Ectodermal cell (in vitro differentiated cells): ENCODE measurements at regions not wholly inside any gene's neighbourhood (a gene's known extent, or its start where the extent isn't known, plus 50 kb on each side); places are given as distances from the start of the nearest gene placed in this dataset.

Source experiments
- H3K27ac ChIP-seq: 2 replicates; pipeline ENCODE4 v1.7.0; 2013; ENCODE audit warnings: mild to moderate bottlenecking, low read depth, low read length; ENCODE audit not compliant: insufficient read depth, poor library complexity, severe bottlenecking
- H3K27me3 ChIP-seq: 2 replicates; pipeline ENCODE4 v1.7.0; 2013; ENCODE audit warnings: mild to moderate bottlenecking, low read length; ENCODE audit not compliant: insufficient read depth, control insufficient read depth, poor library complexity, severe bottlenecking
- H3K36me3 ChIP-seq: one replicate; pipeline ENCODE4 v1.7.0; 2013; ENCODE audit warnings: low read length; ENCODE audit not compliant: control insufficient read depth, insufficient read depth
- H3K4me1 ChIP-seq: one replicate; pipeline ENCODE4 v1.7.0; 2013; ENCODE audit warnings: low read length; ENCODE audit not compliant: control insufficient read depth, insufficient read depth
- H3K4me3 ChIP-seq: 2 replicates; pipeline ENCODE4 v1.7.0; 2013; ENCODE audit warnings: low read depth, low read length, control low read depth; ENCODE audit not compliant: insufficient read depth
- H3K9me3 ChIP-seq: 2 replicates; pipeline ENCODE4 v1.7.0; 2013; ENCODE audit warnings: mild to moderate bottlenecking, low read length, moderate library complexity; ENCODE audit not compliant: control insufficient read depth
- WGBS, 2 experiments: methylation state at CpG; one replicate each; pipeline ENCODE4 v1.1.7; 2013; ENCODE audit warnings: missing lambda C conversion rate in 2 of 2; 5-methylcytosine and 5-hydroxymethylcytosine counted together

DNA sequence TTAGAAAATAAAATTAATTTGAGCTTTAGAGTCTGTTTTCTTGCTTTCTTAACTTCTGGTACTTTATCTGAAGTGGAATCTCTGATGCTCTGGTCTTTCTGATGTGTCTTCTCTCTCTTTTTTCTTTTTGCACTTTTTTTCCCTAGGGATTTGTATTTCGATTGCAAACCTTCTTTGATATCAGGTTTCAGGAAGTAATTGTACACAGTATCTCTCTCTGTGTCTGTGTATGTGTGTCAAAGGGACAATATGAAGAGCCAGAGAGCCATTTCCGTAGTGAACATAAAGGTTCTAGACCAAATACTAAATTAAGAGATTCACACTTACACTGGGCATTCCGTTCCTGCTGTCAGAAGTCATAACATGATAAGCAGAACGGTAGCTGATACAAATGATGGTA is 325.0 kb downstream of the PCDH7 start:
- WGBS, 2 experiments: 89 to 95% methylated on average over 4 of the region's 4 CpGs
- H3K27me3 ChIP-seq: no peaks in the 10 kb centered on the region
- H3K4me1 ChIP-seq: peaks cover 10% of the 10 kb centered on the region
- H3K4me3 ChIP-seq: no peak overlapping the region
- no peaks in the 10 kb centered on the region for H3K9me3 ChIP-seq
- H3K27ac ChIP-seq: no peak overlapping the region
- H3K36me3 ChIP-seq: no peaks in the 10 kb centered on the region

DNA sequence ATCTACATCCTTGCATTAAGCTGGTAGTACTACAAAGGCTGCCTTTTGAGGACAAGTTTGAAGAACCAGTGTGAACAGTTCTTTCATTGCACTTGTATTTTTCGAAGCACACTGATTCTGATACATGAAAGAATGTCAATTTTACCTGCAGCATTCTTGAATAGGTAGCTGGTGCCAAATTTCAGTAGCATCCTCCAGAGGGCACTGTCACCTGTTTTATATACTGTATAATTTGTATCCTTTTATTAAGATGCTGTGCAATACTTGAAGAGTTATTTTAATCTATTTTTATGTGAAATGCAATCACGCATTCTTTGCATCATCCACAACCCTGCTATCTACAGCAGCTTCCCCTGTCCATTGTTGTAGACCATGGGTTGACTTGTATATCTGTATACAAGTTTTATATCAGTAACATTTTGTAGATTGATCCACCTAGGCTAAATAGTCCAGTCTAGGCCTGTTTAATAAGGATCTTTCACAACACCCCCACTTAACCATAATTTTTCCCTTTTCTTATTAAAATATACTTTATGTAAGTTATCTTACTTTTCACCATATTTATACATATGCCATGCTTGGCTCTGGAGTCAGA is 325.7 kb downstream of the PCDH7 start:
- peaks cover 9% of the 10 kb centered on the region for H3K4me1 ChIP-seq
- 84 to 88% methylated on average over 1 of the region's 2 CpGs for WGBS, 2 experiments
- H3K27ac ChIP-seq: no peak overlapping the region
- H3K9me3 ChIP-seq: no peaks in the 10 kb centered on the region
- no peaks in the 10 kb centered on the region for H3K27me3 ChIP-seq
- H3K36me3 ChIP-seq: no peaks in the 10 kb centered on the region
- H3K4me3 ChIP-seq: no peak overlapping the region

DNA sequence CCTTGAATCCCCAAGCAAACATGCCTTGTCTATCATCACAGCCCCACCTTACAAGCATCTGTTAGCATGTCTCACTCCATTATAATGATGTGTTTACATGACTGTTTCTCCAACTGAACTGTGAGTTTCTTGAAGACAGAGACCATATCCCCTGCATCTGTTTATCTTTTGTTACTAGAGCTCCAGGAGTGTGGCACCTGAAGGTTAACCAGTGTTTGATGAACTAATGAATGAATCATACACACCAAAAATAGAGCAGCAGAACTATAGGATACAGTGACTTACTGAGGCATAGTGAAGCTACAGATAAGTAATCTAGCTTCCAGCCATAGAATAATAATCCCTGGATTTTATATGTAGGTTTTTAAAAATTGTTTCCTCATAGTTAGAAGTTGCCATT is 331.0 kb downstream of the PCDH7 start:
- Histone ChIP-seq H3K27ac (no peak overlapping the region), H3K4me1 (no peaks in the 10 kb centered on the region), H3K36me3 (no peaks in the 10 kb centered on the region), H3K4me3 (no peak overlapping the region), H3K27me3 (no peaks in the 10 kb centered on the region), H3K9me3 (no peaks in the 10 kb centered on the region)

DNA sequence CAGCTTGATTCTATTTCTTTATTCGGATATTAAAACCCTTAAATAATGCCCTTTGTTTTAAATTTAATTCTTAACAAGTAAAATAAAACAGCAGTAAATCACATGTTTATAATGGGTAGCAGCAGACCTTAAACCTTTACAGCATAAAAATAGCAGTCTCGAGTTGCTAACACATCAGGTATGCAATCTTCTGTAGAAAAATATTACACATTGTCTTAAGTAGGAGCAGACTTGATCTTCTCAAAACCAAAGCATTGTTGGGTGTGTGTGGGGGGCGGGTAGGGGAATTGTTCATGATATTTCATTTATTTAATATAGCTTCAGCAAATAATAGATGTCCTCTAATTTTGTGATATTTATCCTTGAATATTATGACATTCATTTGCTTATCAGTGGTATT is 331.4 kb downstream of the PCDH7 start:
- no peaks in the 10 kb centered on the region for H3K36me3 ChIP-seq
- no peak overlapping the region for H3K27ac ChIP-seq
- 80 to 100% methylated on average over 1 of the region's 3 CpGs for WGBS, 2 experiments
- no peak overlapping the region for H3K4me3 ChIP-seq
- H3K4me1 ChIP-seq: no peaks in the 10 kb centered on the region
- H3K27me3 ChIP-seq: no peaks in the 10 kb centered on the region
- H3K9me3 ChIP-seq: no peaks in the 10 kb centered on the region

DNA sequence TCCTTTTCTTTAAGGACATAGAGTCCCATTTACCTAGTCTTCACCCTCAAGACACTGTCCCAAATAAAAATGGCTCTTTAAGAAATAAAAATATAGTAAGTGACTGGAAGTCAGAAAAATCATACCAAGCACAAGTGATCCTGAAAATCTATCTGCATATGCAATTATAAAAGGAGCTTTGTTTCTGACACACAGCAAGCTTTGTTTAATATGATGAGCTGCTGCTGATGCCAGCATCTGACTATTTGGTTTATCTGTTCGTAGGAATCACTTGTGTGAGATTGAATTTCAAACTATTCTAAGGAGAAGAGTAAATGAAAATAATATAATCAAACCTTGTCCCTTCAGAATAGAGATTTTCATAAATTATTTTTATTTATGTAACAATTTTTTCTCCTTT is 332.4 kb downstream of the PCDH7 start:
- no peaks in the 10 kb centered on the region for H3K9me3 ChIP-seq
- no peak overlapping the region for H3K27ac ChIP-seq
- no peaks in the 10 kb centered on the region for H3K27me3 ChIP-seq
- no peaks in the 10 kb centered on the region for H3K36me3 ChIP-seq
- no CpG with 5 or more reads among the region's 1 CpG for WGBS, 2 experiments
- no peak overlapping the region for H3K4me3 ChIP-seq
- no peaks in the 10 kb centered on the region for H3K4me1 ChIP-seq

DNA sequence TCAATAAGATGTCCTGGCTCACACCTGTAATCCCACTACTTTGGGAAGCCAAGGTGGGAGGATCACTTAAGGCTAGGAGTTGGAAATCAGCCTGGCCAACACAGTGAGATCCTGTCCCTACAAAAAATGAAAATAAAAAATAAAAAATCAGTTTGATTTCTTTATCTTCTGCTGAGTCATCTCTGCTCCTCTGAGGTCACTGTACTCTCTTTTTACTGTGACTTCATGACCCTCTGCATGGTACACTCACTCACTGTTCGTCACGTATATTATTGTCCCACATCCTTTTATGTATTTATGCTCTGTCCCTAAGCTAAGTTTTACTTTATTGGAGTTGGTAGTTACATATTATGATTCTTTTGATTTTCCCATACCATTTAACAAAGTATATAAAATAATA is 333.3 kb downstream of the PCDH7 start:
- WGBS, 2 experiments: 100% methylated on average over 1 to 2 of the region's 2 CpGs
- H3K36me3 ChIP-seq: no peaks in the 10 kb centered on the region
- no peak overlapping the region for H3K27ac ChIP-seq
- no peaks in the 10 kb centered on the region for H3K4me1 ChIP-seq
- H3K27me3 ChIP-seq: no peaks in the 10 kb centered on the region
- no peaks in the 10 kb centered on the region for H3K9me3 ChIP-seq
- no peak overlapping the region for H3K4me3 ChIP-seq

DNA sequence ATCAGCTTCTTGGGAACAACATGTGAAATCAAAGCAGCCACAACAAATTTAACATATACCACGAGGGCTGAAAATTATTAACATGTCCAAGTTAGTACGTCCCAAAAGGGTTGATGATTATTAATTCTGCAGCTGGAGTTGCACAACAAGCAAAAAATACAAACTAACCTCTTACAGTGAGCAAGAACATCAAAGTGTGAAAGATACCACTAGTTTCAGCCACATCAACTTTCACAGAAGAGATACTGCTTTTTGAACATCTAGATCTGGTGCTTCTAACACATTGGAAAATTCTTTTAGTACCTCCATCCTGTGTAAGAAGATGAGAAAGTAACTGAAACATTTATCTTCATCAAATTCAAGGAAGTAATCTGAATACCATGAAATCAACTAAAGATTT is 334.1 kb downstream of the PCDH7 start:
- Histone ChIP-seq H3K27me3 (no peaks in the 10 kb centered on the region), H3K36me3 (no peaks in the 10 kb centered on the region), H3K4me1 (no peaks in the 10 kb centered on the region), H3K9me3 (no peaks in the 10 kb centered on the region), H3K4me3 (no peak overlapping the region), H3K27ac (no peak overlapping the region)
- 83 to 97% methylated on average over 1 to 2 of the region's 2 CpGs for WGBS, 2 experiments

DNA sequence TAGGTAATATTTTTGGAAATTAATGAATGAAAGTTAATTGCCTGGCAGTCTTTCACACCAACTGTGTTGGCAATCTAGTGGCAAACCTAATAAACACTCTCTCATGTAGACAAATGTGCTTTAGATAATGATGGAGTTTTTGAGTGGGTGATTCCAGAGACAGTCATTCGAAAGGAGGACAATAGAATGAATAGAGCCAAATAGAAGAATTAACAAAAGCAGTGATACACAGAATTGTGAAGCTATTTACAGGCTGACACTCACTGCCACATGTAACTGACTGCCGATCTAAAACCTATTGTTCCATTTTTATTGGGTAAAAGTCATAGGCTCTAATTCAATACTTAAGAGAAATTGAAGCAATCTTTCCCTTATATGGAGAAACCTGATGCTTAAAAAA is 338.5 kb downstream of the PCDH7 start:
- WGBS, 2 experiments: 50 to 70% methylated on average over 1 to 2 of the region's 2 CpGs

DNA sequence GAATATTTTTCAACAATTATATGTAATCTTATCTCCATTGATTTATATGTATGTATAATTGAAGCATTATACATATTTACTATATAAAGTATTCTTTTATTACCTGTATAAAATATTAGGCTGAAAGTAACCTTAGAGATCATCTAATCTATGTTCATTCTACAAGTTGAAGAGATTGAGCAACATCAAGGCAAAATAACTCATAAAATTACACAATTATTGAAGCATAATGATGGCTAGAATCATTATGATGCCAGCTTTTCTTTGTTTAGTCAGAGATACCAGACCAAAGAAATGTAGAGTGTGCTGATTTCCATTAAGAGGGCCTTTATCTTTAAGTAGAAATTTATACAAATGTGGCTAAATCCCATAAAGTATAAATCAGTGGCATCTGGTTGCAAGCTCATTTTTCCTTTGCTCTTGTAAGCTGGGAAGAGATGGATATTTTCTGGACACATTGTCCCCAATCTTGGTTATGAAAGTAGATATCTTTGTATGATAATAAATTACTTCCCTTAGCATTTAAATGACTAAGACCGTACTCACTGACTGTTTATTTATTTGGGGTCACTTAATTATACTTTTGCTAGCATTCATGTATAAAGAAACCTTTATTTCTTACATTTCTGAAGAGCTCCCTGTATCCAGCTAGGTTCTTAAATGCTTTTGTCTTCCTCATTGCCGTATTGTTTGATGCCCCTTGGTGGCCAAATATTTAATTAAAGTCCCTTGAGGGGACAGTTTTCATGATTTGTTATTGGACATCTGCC is 339.8 kb downstream of the PCDH7 start:
- 83 to 91% methylated on average over 1 of the region's 2 CpGs for WGBS, 2 experiments
- Histone ChIP-seq H3K27ac (no peak overlapping the region), H3K4me1 (no peaks in the 10 kb centered on the region), H3K4me3 (no peak overlapping the region), H3K9me3 (no peaks in the 10 kb centered on the region), H3K36me3 (no peaks in the 10 kb centered on the region), H3K27me3 (no peaks in the 10 kb centered on the region)

More for the DNA sequence above, 338.5 kb downstream of the PCDH7 start:
- Histone ChIP-seq H3K27ac (no peak overlapping the region), H3K27me3 (no peaks in the 10 kb centered on the region), H3K36me3 (no peaks in the 10 kb centered on the region), H3K4me3 (no peak overlapping the region), H3K9me3 (no peaks in the 10 kb centered on the region), H3K4me1 (no peaks in the 10 kb centered on the region)

DNA sequence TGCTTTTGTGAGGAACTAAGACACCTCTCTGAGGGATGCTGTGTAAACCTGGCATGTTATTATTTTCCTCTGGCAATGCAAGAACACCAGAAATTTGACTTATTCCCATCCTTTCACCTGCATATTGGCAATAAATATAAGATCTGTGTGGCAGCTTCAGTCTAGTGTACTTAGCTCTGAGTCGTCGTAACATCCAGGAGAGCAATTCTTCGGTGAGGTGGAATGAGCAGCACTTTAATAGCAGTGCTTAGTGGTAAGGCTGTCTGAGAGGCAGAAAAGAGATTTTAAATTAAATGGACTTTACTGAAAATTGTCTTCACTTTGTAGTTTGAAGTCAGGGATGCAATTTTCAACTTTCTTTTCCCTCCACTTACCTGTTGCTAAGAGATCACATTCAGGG is 344.9 kb downstream of the PCDH7 start:
- Histone ChIP-seq H3K27ac (no peak overlapping the region), H3K9me3 (no peaks in the 10 kb centered on the region), H3K4me1 (no peaks in the 10 kb centered on the region), H3K27me3 (no peaks in the 10 kb centered on the region), H3K36me3 (no peaks in the 10 kb centered on the region), H3K4me3 (no peak overlapping the region)
- 90 to 95% methylated on average over 3 of the region's 3 CpGs for WGBS, 2 experiments
